OCI-LY7 (cell line): ENCODE measurements at regions not wholly inside any gene's neighbourhood (a gene's known extent, or its start where the extent isn't known, plus 50 kb on each side); places are given as distances from the start of the nearest gene placed in this dataset.

Source experiments
- CTCF ChIP-seq: fragments of 200-600 bp; sonication (generic); conservative IDR thresholded peaks from 2 replicates; pipeline ENCODE4 v1.5.1; 2014; ENCODE audit warnings: mild to moderate bottlenecking, antibody characterized with exemption, low read length, moderate library complexity, mixed read lengths
- EZH2phosphoT487 ChIP-seq: fragments of 200-600 bp; sonication (generic); IDR thresholded peaks from 2 replicates; pipeline ENCODE4 v1.6.1; 2018; ENCODE audit warnings: low read depth, borderline replicate concordance, mild to moderate bottlenecking, mixed run types, antibody characterized with exemption, low read length, moderate library complexity, mixed read lengths

GRCh38 chr22:47854680-47855079 lies 1092.2 kb downstream of the TBC1D22A start:
- no peak for TF ChIP-seq CTCF
- no peak for TF ChIP-seq EZH2phosphoT487
